Naive thymus-derived CD8-positive, alpha-beta T cell (primary cell): ENCODE measurements at regions not wholly inside any gene's neighbourhood (a gene's known extent, or its start where the extent isn't known, plus 50 kb on each side); places are given as distances from the start of the nearest gene placed in this dataset.

Experiments
- ATAC-seq, 2 donors: fragments of 150-1000 bp; cut with Tn5 transposase in 1 of 2; sonication (Bioruptor Pico), chemical (Tn5 transposase) in 1 of 2; 1 replicate in 1 of 2; 2 replicates in 1 of 2; pipeline ENCODE4 v1.10.0; 2021; ENCODE audit warnings: mild to moderate bottlenecking in 2 of 2, moderate library complexity in 2 of 2
- POLR2A ChIA-PET: fragments of 350-600 bp; sonication (Branson Sonifier 250); formaldehyde crosslinking; loops from one replicate; lab custom pipeline; 2021; ENCODE audit warnings: antibody characterized with exemption; lab: Charles Lee
- DNase-seq, 10 donors: peaks; one replicate each; pipeline versions ENCODE4 v3.0.0 to v3.0.0-alpha.2; 2020 to 2022
- H3K27ac Mint-ChIP-seq, 10 donors: one replicate each; pipeline ENCODE4 v1.8.0; 2020 to 2022; ENCODE audit warnings: mild to moderate bottlenecking in 10 of 10, mixed read lengths in 10 of 10, moderate library complexity in 4 of 10, inconsistent platforms in 1 of 10
- H3K27me3 Mint-ChIP-seq, 5 donors: one replicate each; pipeline ENCODE4 v1.8.0; 2021 to 2022; ENCODE audit warnings: mixed read lengths in 5 of 5
- H3K36me3 Mint-ChIP-seq, 3 donors: one replicate each; pipeline ENCODE4 v1.8.0; 2020 to 2022; ENCODE audit warnings: mixed read lengths in 3 of 3, mild to moderate bottlenecking in 2 of 3, inconsistent platforms in 1 of 3
- H3K4me1 Mint-ChIP-seq, 4 donors: one replicate each; pipeline ENCODE4 v1.8.0; 2021 to 2022; ENCODE audit warnings: mixed read lengths in 4 of 4
- H3K4me3 Mint-ChIP-seq, 10 donors: one replicate each; pipeline ENCODE4 v1.8.0; 2020 to 2022; ENCODE audit warnings: mild to moderate bottlenecking in 10 of 10, mixed read lengths in 10 of 10, moderate library complexity in 6 of 10, inconsistent platforms in 1 of 10
- H3K9me3 Mint-ChIP-seq, 9 donors: one replicate each; pipeline ENCODE4 v1.8.0; 2020 to 2022; ENCODE audit warnings: mixed read lengths in 9 of 9, mild to moderate bottlenecking in 3 of 9, inconsistent platforms in 1 of 9, moderate library complexity in 1 of 9

DNA sequence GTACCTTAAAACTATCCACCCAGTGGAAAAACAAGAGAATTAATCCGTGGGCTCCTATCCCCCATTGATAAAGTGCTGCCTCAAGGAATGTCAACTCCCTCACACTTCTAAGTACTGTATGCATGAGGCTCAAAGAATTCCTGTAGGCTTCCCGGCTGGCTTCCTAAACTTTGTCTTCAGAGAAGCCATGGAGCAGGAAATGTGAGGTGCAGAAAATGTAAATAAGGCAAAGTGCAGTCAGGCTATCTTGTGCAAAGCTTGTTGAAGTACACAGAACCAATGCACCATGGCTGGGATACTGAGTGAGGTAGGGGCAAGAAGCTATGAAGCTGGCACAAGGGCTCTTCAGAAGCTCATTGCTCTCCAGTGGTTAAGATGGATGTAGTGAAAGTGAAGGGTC, 611.0 kb downstream of the FSCB start:
- no peak overlapping the region for H3K4me3 Mint-ChIP-seq
- no peaks in the 10 kb centered on the region for H3K4me1 Mint-ChIP-seq
- DNase-seq (no peak), ATAC-seq (no peak)
- H3K27ac Mint-ChIP-seq, result no peak overlapping the region
- no peaks in the 10 kb centered on the region for H3K27me3 Mint-ChIP-seq
- POLR2A ChIA-PET, result no interaction called here
- H3K36me3 Mint-ChIP-seq, result no peaks in the 10 kb centered on the region
- H3K9me3 Mint-ChIP-seq, result peaks cover 0 to 3% (median 0%) of the 10 kb centered on the region in 9 donors

DNA sequence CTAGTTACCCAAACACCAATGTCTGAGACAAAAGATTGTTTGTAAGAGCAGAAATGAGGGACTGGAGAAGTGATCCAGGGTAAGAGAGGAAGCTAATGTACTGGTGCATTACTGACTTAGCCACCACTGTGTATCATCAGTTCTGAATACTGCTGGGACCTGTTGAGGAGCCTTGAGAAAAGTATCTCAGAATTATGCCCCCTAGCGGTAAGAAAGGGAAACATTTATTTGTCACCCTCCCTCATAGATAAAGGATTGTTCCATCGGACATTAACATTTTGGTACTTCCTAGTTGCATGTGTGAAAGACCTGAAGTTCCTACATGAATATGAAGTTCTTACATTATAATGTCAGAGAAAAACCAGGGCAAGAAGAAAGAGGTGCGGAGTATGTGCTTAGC, 612.5 kb downstream of the FSCB start:
- Mint-ChIP-seq H3K4me1 (no peaks in the 10 kb centered on the region), H3K4me3 (no peak overlapping the region), H3K27me3 (no peaks in the 10 kb centered on the region), H3K9me3 (no peaks in the 10 kb centered on the region), H3K27ac (no peak overlapping the region), H3K36me3 (no peaks in the 10 kb centered on the region)
- DNase-seq, result no peak
- ATAC-seq, result no peak
- POLR2A ChIA-PET, result no interaction called here

DNA sequence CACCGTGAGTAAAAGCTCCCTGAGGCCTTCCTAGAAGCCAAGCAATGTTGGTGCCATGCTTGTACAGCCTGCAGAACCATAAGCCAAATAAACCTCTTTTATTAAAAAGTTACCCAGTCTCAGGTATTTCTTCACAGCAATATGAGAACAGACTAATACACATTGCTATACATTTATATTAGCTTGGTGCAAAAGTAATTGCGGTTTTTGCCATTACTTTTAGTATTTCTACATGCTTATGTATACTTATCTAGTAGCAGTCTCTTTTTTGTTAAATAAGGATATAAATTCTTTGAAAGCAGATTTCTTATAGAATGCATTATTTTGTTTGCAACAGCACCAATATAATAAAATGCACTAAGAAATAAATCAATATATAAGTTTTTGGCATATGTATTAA, 619.6 kb downstream of the FSCB start:
- Mint-ChIP-seq H3K4me1 (no peaks in the 10 kb centered on the region), H3K4me3 (no peak overlapping the region), H3K9me3 (peaks cover 0 to 11% (median 0%) of the 10 kb centered on the region in 9 donors), H3K27ac (no peak overlapping the region), H3K36me3 (no peaks in the 10 kb centered on the region), H3K27me3 (peaks cover 0 to 1% (median 0%) of the 10 kb centered on the region in 5 donors)
- no peak for ATAC-seq
- no peak for DNase-seq
- POLR2A ChIA-PET, result no interaction called here

DNA sequence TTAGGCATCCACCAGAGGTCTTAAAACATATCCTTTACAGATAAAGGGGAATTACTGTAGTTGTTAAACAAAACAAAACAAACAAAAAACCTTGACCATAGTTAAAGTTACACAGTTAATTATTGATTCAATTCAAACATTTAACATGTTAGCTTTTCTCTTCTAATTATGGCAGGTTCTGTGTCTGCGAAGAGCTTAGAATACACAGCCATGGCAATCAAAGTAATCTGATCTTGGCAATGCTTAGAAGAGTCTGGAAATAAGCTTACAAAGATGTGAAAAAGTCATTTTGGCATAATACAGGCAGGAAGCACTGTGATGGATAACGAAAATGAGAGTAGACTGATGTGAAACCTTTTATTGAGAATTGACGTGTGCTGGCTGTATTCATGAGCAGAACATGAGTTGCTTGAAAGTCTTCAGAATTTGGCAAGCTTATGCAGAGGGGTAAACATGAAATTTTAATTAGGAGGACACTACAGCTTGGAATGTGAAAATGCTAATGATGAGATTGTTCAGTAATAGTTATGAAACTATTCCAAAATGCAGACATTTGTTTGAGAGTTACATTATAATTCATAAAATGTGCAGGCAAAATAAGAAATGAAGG, 629.6 kb downstream of the FSCB start:
- Mint-ChIP-seq H3K36me3 (no peaks in the 10 kb centered on the region), H3K27me3 (no peaks in the 10 kb centered on the region), H3K4me1 (no peaks in the 10 kb centered on the region), H3K9me3 (peaks cover 0 to 13% (median 2%) of the 10 kb centered on the region in 9 donors), H3K27ac (no peak overlapping the region), H3K4me3 (no peak overlapping the region)
- POLR2A ChIA-PET, result no interaction called here
- ATAC-seq, result no peak
- DNase-seq, result no peak

DNA sequence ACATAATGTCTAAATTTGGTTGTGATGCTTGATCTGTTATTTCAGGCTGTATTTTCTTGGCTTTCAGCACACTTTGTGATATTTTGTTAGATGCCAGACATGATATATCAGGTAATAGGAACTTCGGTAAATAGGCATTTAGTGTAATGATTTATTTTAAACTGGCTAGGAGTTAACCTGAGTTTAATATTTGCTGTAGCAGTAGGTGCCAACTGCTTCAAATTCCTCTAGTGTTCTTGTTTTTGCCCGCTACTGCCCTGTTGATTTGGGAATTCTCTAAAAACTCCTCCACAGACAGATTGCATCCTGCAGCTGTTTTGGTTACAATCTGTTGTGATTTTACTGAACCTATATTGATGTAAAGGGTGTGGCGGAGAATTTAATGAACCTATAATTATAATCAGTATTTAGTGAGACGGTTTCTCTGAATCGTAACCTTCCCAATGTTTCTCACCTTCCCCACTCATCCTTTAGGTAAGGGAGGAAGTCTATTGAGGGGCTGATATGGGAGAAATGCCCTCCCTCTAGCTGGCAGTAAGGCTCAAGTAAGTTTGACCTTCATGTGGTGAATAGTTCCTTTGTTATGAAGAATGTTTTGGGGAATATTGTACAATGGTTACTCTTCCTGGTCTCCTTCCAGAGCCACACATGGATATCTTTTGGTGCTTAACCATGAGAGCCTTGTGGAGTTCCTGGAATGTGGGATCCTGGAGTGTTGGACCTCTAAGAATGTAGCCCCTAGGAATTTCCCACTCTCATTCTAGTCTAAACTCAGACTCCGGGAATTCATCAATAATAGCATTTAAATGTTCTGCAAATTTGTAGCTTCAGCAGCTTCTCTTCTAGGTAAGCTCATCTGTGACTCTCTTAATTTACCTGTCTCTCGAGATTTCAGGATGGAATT, 634.1 kb downstream of the FSCB start:
- Mint-ChIP-seq H3K27ac (no peak overlapping the region), H3K27me3 (no peaks in the 10 kb centered on the region), H3K4me3 (no peak overlapping the region), H3K4me1 (no peaks in the 10 kb centered on the region), H3K36me3 (no peaks in the 10 kb centered on the region), H3K9me3 (peaks cover 0 to 14% (median 4%) of the 10 kb centered on the region in 9 donors)
- no peak for DNase-seq
- POLR2A ChIA-PET, result no interaction called here
- ATAC-seq, result no peak

- ATAC-seq, result no peak
- POLR2A ChIA-PET, result no interaction called here
- H3K4me1 Mint-ChIP-seq, result no peaks in the 10 kb centered on the region
Measured at GRCh38 chr14:43872222-43872621, 634.9 kb downstream of the FSCB start.

DNA sequence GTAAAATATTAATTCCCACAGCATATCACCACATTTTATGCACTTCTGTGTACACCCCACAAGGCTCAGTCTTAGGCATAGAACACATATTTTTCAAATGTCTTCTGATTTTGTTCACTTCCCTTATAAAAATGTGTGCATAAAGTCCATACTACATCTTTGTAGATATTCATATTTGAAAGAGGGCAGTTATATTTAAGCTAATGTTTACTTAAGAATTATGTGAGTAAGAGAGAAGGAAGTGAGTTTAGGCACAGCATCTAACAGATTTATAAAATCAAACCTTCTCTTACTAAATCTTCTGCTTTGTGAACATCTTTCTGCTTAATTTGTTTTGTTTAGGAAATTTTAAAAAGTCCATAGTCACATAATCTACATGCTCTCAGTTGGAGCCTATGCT, 648.1 kb downstream of the FSCB start:
- Mint-ChIP-seq H3K27ac (no peak overlapping the region), H3K4me3 (no peak overlapping the region), H3K27me3 (no peaks in the 10 kb centered on the region), H3K9me3 (peaks cover 0 to 18% (median 5%) of the 10 kb centered on the region in 9 donors), H3K36me3 (no peaks in the 10 kb centered on the region), H3K4me1 (no peaks in the 10 kb centered on the region)
- ATAC-seq (no peak), DNase-seq (no peak)
- POLR2A ChIA-PET, result no interaction called here

More at GRCh38 chr14:43872222-43872621, 634.9 kb downstream of the FSCB start:
- Mint-ChIP-seq H3K4me3 (no peak overlapping the region), H3K27me3 (no peaks in the 10 kb centered on the region), H3K9me3 (peaks cover 0 to 14% (median 4%) of the 10 kb centered on the region in 9 donors), H3K27ac (no peak overlapping the region), H3K36me3 (no peaks in the 10 kb centered on the region)
- no peak for DNase-seq

- POLR2A ChIA-PET, result interaction anchor here (0.6 kb wide), 1 partner anchor 284 kb away, joined by 3 read pairs; no protein-coding TSS in a partner anchor
- no peaks in the 10 kb centered on the region for H3K4me1 Mint-ChIP-seq
Measured at GRCh38 chr14:43855556-43855955, 651.5 kb downstream of the FSCB start.

GRCh38 chr14:43853541-43853940, 653.5 kb downstream of the FSCB start:
- H3K4me1 Mint-ChIP-seq, result no peaks in the 10 kb centered on the region
- no peak overlapping the region for H3K4me3 Mint-ChIP-seq
- H3K27ac Mint-ChIP-seq, result no peak overlapping the region
- no peaks in the 10 kb centered on the region for H3K36me3 Mint-ChIP-seq
- POLR2A ChIA-PET, result no interaction called here
- H3K27me3 Mint-ChIP-seq, result no peaks in the 10 kb centered on the region
- ATAC-seq, result no peak
- DNase-seq, result no peak
- peaks cover 4 to 15% (median 8%) of the 10 kb centered on the region in 9 donors for H3K9me3 Mint-ChIP-seq

More at GRCh38 chr14:43855556-43855955, 651.5 kb downstream of the FSCB start:
- no peaks in the 10 kb centered on the region for H3K27me3 Mint-ChIP-seq
- ATAC-seq, result no peak
- H3K27ac Mint-ChIP-seq, result no peak overlapping the region
- no peak overlapping the region for H3K4me3 Mint-ChIP-seq
- DNase-seq, result no peak
- H3K36me3 Mint-ChIP-seq, result no peaks in the 10 kb centered on the region
- H3K9me3 Mint-ChIP-seq, result peaks cover 3 to 18% (median 8%) of the 10 kb centered on the region in 9 donors

DNA sequence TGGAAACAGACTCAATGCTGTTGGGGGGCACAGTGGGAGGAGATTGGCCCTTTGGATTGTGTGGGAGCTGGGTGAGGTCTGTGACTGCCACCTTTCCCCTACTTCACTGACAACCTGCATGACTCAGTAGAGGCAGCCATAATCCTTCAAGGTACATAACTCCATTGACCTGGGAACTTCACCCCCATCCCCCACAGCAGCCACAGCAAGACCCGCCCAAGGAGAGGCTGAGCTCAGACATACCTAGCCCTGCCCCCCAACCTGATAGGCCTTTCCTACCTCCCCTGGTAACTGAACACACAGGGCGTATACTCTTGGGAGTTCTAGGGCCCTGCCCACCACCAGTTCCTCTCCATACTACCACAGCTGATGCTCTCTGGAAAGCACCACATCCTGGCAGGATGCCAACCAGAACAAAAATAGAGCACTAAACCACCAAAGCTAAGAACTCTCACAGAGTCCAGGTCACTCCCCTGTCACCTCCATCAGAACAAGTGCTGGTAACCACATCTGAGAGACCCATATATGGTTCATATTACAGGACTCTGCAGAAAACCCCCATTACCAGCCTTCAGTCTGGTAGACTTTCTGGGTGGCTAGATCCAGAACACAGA, 703.9 kb downstream of the FSCB start:
- Mint-ChIP-seq H3K9me3 (peaks cover 4 to 62% (median 20%) of the 10 kb centered on the region in 9 donors), H3K27ac (no peak overlapping the region), H3K4me3 (no peak overlapping the region), H3K36me3 (peaks cover 0 to 10% (median 0%) of the 10 kb centered on the region in 3 donors), H3K27me3 (no peaks in the 10 kb centered on the region), H3K4me1 (peaks cover 0 to 5% (median under 1%) of the 10 kb centered on the region in 4 donors)
- ATAC-seq (no peak), DNase-seq (no peak)
- POLR2A ChIA-PET, result no interaction called here

GRCh38 chr14:43795600-43796228, 711.4 kb downstream of the FSCB start:
- H3K9me3 Mint-ChIP-seq, result peaks cover 0 to 12% (median 2%) of the 10 kb centered on the region in 9 donors
- no peaks in the 10 kb centered on the region for H3K27me3 Mint-ChIP-seq
- no peak for DNase-seq
- no peaks in the 10 kb centered on the region for H3K36me3 Mint-ChIP-seq
- ATAC-seq, result no peak
- no peaks in the 10 kb centered on the region for H3K4me1 Mint-ChIP-seq
- no peak overlapping the region for H3K27ac Mint-ChIP-seq
- H3K4me3 Mint-ChIP-seq, result no peak overlapping the region
- POLR2A ChIA-PET, result no interaction called here

DNA sequence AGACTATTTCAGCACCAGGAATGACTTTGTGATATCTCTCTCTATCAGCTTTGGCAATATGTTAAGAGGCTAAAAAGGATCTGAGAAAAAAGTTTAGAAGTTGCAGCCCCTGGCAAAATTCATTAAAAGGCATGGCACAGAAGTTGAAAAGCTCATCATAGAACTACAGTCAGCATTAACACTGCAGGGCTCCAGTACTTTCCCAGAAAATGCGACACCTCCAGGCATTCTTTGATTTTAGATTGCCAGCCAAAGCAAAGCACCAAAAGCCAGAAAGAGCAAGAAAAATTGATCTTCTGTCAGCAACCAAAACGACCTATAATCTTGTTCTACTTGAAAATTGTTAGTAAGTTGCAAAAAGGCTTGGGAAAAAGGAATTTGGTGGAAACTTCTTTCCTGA, 713.5 kb downstream of the FSCB start:
- DNase-seq, result no peak
- Mint-ChIP-seq H3K27ac (no peak overlapping the region), H3K4me3 (no peak overlapping the region)

More for the DNA sequence above, 713.5 kb downstream of the FSCB start:
- no peaks in the 10 kb centered on the region for H3K36me3 Mint-ChIP-seq
- H3K9me3 Mint-ChIP-seq, result peaks cover 0 to 9% (median 0%) of the 10 kb centered on the region in 9 donors
- POLR2A ChIA-PET, result no interaction called here
- H3K4me1 Mint-ChIP-seq, result no peaks in the 10 kb centered on the region
- no peak for ATAC-seq
- no peaks in the 10 kb centered on the region for H3K27me3 Mint-ChIP-seq
